HG02973 (cell line): ENCODE measurements at regions not wholly inside any gene's neighbourhood (a gene's known extent, or its start where the extent isn't known, plus 50 kb on each side); places are given as distances from the start of the nearest gene placed in this dataset.

Source experiments
- ATAC-seq: cut with Tn5 transposase; IDR thresholded peaks from one replicate; pipeline ENCODE4 v1.9.1; 2021; ENCODE audit warnings: moderate library complexity; ENCODE audit not compliant: unreplicated experiment

- no peak for ATAC-seq
Measured at GRCh38 chr1:55375617-55376258, 160.6 kb upstream of the USP24 start.

GRCh38 chr1:55374801-55375616 lies 159.8 kb upstream of the USP24 start:
- no peak for ATAC-seq

- no peak for ATAC-seq
Measured at GRCh38 chr1:55374216-55374615, 159.1 kb upstream of the USP24 start.

GRCh38 chr1:55369474-55369873 lies 154.3 kb upstream of the USP24 start:
- no peak for ATAC-seq

GRCh38 chr1:55368698-55369097 lies 153.5 kb upstream of the USP24 start:
- no peak for ATAC-seq

GRCh38 chr1:55367273-55367672 lies 152.1 kb upstream of the USP24 start:
- ATAC-seq, result no peak

GRCh38 chr1:55364216-55364615 lies 149.1 kb upstream of the USP24 start:
- ATAC-seq, result no peak

- ATAC-seq, result no peak
Measured at GRCh38 chr1:55363268-55363667, 148.1 kb upstream of the USP24 start.

GRCh38 chr1:55362558-55362957 lies 147.4 kb upstream of the USP24 start:
- ATAC-seq, result no peak

- no peak for ATAC-seq
Measured at GRCh38 chr1:55359611-55360010, 144.4 kb upstream of the USP24 start.

GRCh38 chr1:55358581-55358980 lies 143.4 kb upstream of the USP24 start:
- ATAC-seq, result no peak

- ATAC-seq, result no peak
Measured at GRCh38 chr1:55355549-55355948, 140.4 kb upstream of the USP24 start.

GRCh38 chr1:55353707-55354620 lies 138.8 kb upstream of the USP24 start:
- no peak for ATAC-seq

GRCh38 chr1:55352811-55353180 lies 137.6 kb upstream of the USP24 start:
- ATAC-seq, result no peak

- no peak for ATAC-seq
Measured at GRCh38 chr1:55352080-55352810, 137.1 kb upstream of the USP24 start.

GRCh38 chr1:55348356-55348755 lies 133.2 kb upstream of the USP24 start:
- no peak for ATAC-seq

- no peak for ATAC-seq
Measured at GRCh38 chr1:55347866-55348265, 132.7 kb upstream of the USP24 start.

- no peak for ATAC-seq
Measured at GRCh38 chr1:55347041-55347440, 131.9 kb upstream of the USP24 start.

GRCh38 chr1:55346586-55346985 lies 131.4 kb upstream of the USP24 start:
- ATAC-seq, result no peak

- ATAC-seq, result no peak
Measured at GRCh38 chr1:55339681-55340080, 124.5 kb upstream of the USP24 start.

GRCh38 chr1:55338448-55338820 lies 123.3 kb upstream of the USP24 start:
- no peak for ATAC-seq
